NCI-H146 (cell line): ENCODE measurements at regions not wholly inside any gene's neighbourhood (a gene's known extent, or its start where the extent isn't known, plus 50 kb on each side); places are given as distances from the start of the nearest gene placed in this dataset.

Experiments used
- DNase-seq: peaks from one replicate; lab custom pipeline; 2025; lab: John Stamatoyannopoulos, UW

- DNase-seq = no peak
These were observed 256.4 kb downstream of the TLE3 start for GRCh38 chr15:69841113-69841828.

DNA sequence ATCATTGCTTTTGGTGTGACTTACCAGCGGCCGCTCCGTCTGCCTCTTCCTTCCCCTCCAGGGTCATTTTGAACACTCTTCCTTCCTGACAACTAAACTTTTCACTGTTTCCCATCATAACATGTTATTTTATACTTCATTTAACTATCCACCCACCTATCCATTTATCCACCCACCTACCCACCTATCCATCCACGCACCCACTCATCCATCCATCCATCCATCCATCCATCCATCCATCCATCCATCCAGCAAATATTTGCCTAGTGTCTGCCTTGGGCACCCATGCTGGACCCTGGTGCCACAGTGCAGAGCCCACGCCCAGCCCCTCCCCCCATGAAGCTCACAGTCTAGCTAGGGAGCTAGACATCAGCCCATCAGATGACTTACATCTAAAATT is 254.9 kb downstream of the TLE3 start:
- no peak for DNase-seq

GRCh38 chr15:69843276-69843899 is 254.3 kb downstream of the TLE3 start:
- DNase-seq = no peak

DNA sequence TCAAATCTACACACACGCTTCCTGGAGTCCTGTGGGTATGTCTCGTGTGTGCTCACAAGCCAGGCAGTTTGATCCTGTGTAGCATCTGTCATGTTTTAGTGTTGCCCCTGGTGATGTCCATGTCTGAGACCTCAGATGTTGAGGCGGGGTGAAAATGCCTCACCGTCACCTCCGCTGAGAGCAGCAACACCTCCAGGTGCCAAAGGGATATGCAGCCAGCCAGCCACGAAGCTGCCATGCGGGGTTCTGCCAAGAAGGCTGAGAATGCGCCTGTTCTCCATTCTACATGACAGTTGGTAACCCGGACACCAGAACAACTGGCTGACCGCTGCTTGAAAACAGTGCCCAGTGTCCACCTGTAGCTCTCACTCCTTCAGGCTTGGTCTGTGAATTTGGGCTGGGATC is 253.8 kb downstream of the TLE3 start:
- DNase-seq = no peak

DNA sequence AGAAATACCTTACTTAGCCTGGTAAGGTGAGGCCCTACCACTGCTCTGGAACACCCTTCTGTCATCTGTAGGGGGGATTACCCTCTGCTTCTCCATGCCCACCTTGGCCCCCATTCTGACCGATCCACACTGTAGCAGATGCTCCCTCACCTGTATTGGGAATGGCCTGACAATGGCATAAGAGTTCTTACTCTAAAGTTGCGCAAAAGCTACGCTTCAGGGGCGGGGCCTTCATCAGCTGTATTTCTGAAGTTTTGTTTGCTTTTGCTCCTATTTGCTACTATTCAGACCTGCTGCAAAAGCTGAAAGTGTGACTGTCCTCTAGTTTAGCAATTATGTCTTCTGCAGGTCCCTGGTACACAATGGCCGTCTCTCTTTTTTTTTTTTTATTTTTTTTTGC is 252.6 kb downstream of the TLE3 start:
- no peak for DNase-seq

GRCh38 chr15:69847625-69848024 is 250.1 kb downstream of the TLE3 start:
- no peak for DNase-seq

DNA sequence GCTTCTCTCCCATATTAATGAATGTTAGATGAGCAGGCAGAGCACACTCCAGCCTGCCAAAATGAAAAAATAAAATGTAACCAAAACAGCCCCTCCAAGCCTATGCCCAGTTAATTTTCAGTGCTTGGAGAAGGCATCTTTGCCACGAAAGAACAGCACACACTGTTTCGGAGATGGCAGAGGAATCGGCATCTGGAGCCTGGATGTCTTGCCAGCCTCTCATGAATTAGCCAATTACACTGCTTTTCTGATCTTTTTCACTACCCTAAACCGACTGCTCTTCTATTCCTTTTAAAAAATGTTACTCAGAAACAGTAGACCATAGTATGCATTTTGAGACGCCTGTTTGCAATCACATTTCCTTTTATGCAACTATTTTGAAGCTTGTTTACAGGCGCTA is 249.6 kb downstream of the TLE3 start:
- DNase-seq = no peak

DNA sequence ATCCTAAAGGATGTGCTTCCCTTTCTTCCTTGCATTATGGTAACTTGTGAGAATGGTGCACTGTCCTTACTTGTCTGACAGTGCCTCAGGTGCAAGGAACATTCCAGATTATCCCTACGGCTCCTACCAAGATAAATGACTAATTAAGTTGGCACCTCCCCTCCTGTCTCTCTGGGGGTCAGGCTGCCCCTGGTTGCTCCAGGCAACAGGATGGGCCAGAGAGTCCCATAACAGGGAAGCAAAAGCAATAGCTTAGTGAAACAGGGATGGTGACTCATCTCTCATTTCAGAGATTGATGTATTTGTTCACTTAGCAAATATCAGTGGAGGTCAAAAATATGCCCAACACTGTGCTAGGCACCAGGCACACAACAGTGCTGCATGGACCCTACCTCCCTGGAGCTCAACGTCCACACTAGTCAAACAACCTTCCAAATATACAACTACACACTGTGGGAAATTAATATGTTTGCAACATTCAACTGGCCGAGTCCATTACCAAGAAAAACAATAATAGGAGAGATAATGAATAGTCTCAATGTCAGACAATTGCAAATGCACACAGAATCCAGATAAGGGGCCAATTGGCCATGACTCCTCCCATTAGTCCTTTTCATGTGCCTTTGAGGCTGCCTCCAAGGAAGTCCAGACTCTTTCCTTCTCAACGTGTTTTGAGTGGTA is 249.0 kb downstream of the TLE3 start:
- DNase-seq = no peak

DNA sequence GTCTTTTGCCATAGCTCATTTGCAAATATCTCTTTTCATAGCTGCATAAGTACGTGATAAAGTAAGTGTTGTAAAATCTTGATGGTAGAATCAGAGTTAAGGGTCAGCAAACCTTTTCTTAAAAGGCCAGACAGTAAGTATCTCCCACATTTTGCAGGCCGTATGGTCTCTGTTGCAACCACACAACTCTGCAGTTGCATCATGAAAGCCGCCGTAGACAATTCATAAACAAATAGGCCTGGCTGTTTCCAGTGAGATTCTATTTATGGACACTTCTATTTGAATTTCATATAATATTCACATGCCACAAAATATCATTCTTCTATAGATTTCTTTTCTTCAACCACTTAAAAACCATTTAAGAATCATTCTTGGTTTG is 248.5 kb downstream of the TLE3 start:
- DNase-seq = no peak

DNA sequence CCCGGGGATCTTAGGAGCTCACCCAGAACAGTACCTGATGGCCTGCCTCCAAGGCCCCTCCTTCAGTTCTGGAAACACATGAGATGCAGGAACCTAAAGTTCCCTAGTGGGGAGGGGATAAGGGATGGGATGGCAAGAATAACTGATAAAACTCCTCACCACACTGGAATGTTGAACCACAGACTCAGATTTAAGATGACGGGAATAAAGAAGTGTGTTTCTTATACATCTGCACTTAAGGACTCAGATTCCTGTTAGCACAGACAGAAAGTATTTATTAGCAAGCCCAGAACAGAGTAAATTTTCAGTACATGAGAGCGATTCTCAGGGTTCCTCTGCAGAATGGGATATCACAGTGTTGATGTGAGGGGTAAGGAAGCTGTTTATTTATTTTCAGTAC is 245.2 kb downstream of the TLE3 start:
- DNase-seq = no peak

- no peak for DNase-seq
These were observed 244.8 kb downstream of the TLE3 start for GRCh38 chr15:69852916-69853315.

DNA sequence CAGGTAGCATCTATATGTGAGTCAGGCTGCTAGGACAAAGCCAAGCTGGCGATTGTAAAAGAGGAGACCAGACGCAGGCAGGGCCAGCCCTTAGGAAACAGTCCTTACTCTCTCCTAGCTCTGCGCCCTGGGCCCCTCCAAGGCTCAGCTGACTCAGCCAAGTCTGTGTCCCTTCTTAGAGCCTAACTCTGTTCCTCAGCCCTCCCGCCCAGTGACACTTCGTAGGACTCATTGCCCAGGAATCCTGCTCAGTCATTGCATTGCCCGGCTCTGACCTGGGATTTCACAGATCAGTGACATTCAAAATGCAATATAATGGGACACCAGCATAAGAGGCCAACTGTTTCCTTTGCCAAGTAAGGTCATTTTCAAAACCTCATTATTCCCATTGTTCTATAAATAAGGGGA is 244.2 kb downstream of the TLE3 start:
- no peak for DNase-seq

DNA sequence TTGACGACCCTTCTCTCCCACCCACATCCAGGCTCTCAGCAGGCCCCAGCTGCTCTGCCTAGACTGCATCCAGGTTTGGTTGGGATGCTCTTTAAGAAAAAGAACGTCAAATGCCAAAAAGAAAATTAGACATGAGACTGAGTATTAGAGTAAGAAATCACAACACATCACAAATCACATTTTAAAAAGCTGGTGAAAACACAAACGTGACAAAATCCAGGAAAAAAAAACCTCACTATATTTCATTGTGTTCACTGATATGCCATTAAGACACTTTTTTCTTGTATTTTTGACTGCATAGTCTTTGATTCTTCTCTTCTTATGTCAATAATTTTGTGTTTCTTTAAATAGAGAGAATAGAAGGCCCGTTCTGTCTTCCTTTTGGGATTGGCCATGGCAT is 243.7 kb downstream of the TLE3 start:
- DNase-seq = no peak

- DNase-seq = no peak
These were observed 243.1 kb downstream of the TLE3 start for GRCh38 chr15:69854521-69855181.

GRCh38 chr15:69855258-69856000 is 242.3 kb downstream of the TLE3 start:
- DNase-seq = no peak

DNA sequence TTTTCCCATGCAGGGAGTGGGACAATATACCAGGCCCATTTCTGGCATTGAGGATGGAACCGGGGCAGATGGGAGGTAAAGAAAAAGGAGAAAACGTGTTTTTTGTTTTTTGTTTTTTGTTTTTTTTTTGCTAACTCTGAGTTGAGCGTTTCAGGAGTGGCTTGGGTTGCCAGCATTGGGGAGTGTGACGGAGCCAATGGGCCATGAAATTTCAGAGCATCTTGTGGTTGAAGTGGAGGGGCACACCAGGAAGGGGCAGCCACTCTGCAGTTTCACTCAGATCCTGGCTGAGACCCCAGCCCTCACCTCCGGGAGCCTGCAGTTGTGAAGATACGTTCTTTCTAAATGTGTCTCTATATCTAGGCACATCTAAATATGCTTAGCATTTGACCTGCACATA is 240.5 kb downstream of the TLE3 start:
- no peak for DNase-seq

DNA sequence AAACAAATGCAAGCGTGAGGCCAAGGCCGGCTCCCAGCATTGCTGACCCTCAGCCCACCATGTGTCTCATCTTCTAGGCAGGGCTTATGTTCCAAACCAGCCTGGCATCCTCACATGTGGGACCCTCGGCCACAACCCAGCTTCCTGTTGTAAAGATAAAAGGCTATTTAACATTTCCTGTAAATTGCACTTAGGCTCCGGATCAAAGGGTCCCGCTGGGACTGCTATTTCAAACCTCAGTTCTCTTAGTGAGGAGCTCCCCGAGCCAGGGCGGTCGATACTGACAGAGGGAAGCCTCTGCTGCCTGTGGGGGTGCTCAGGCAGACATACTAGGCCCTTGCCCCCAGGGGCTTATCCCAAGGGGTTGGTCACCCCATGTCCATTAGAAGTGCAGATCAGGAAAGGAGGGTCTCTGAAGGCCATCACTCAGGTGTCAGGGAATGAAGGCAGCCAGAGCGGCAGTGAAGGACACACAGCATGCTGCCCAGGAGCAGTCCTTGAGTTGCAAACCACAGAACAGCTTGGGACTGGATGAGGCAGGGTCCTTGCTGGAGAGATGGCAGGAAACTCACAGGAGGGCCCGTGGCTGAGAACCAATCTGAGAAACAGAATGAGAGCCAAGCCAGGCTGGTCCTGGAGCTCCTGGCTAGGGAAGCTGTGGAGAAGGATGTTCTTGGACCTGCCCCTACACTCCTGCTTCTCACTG is 239.9 kb downstream of the TLE3 start:
- no peak for DNase-seq

DNA sequence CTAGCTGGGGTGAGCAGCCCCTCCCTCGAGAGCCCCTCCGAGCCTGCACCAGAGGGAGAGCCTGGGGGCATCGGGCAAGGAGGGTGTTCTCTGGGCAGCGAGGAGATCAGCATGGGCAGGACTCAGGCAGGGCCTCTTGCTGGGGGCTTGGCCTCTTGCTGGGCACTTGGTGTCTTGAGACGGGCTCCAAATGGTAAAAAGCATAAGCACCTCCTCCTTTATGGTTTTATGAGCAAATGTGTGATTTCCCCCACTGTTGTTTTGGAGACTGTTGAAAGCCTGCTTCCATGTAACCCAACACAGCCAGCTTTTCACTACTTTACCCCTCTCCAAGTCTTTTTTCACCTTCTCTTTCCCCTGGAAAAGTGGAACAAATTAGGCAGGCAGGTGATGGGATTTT is 239.3 kb downstream of the TLE3 start:
- no peak for DNase-seq

- DNase-seq = no peak
These were observed 237.9 kb downstream of the TLE3 start for GRCh38 chr15:69859866-69860265.

DNA sequence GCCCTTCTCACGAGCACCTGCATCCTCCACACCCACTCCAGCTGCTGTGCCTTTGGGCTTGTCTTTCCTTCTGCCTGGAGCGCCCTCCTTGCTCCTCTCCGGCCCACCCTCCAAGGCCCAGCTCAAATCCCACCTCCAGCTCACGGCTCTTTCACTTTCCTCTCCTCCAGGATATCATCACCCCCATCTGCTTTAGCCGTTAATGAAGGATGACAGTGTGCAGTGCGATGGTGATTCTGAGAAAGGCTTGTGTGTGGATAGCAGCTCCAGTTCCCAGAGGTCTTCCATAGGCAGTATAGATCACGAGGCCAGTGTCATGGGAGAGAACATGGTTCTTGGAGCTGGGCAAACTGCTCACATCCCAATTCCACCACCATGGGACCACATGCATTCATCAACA is 237.4 kb downstream of the TLE3 start:
- no peak for DNase-seq

GRCh38 chr15:69860921-69861320 is 236.8 kb downstream of the TLE3 start:
- no peak for DNase-seq
